ENCODE measurements at regions not wholly inside any gene's neighbourhood (a gene's known extent, or its start where the extent isn't known, plus 50 kb on each side); places are given as distances from the start of the nearest gene placed in this dataset.
"Not testable (repeated sequence)": the region's sequence is repeated elsewhere in the genome, so short reads cannot be mapped to it uniquely, and the experiment has no call there.

DNA sequence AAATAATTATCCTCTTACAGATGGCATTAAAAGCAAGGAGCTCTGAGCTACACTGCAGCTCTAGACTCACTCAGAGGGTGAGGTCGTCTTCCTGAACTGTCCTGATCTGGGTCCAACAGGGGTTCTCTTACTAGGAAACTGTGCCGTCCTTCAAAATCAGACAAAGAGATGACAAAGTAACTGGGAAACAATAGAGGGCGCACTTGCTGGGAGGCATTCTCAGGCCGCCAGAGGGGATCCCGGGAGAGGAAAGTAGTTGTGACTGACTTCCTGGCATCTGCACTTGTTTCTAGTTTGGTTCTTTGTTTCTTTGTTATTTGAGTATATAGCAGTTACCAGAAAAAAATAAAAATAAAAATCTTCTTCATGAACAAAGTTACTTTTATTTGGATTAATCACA, 142.9 kb upstream of the MSX2 start:
- Histone ChIP-seq H3K36me3 (no peaks in the 10 kb centered on the region), H3K4me3 (no peak overlapping the region), H3K4me1 (no peaks in the 10 kb centered on the region), H3K27me3 (peaks cover 8% of the 10 kb centered on the region), H3K9me3 (no peaks in the 10 kb centered on the region), H3K27ac (no peak overlapping the region)
- ATAC-seq (peak; percentile 63), DNase-seq (no peak)
- intact Hi-C loops (cut with DNase I) = no loop called here
- TF ChIP-seq, protein P1, sequence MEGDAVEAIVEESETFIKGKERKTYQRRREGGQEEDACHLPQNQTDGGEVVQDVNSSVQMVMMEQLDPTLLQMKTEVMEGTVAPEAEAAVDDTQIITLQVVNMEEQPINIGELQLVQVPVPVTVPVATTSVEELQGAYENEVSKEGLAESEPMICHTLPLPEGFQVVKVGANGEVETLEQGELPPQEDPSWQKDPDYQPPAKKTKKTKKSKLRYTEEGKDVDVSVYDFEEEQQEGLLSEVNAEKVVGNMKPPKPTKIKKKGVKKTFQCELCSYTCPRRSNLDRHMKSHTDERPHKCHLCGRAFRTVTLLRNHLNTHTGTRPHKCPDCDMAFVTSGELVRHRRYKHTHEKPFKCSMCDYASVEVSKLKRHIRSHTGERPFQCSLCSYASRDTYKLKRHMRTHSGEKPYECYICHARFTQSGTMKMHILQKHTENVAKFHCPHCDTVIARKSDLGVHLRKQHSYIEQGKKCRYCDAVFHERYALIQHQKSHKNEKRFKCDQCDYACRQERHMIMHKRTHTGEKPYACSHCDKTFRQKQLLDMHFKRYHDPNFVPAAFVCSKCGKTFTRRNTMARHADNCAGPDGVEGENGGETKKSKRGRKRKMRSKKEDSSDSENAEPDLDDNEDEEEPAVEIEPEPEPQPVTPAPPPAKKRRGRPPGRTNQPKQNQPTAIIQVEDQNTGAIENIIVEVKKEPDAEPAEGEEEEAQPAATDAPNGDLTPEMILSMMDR (IDR thresholded peaks at IDR 0.05) = peak; percentile 47

DNA sequence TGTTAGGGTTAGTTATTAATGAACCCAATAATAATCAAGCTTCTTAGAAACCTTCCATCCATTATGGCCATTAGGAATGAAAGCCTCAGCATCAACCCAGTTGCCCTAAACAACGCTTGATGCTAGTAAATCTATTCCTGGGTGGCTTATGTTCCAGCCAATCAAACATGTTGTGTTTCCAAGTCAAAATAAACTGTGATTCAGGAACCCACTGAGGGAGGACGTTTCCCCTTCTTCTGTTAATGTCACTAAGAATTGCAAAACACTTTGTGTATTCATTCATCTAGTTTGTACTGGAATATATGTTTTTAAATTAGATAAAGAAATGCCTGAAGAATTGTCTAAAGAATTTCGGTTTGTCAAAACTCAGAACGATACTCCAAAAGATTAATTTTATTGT, 142.5 kb upstream of the MSX2 start:
- H3K36me3 ChIP-seq = no peaks in the 10 kb centered on the region
- H3K4me1 ChIP-seq = no peaks in the 10 kb centered on the region
- intact Hi-C loops (cut with DNase I) = no loop called here
- TF ChIP-seq, protein P1 (IDR thresholded peaks at IDR 0.05) = no peak
- H3K4me3 ChIP-seq = no peak overlapping the region
- no peak overlapping the region for H3K27ac ChIP-seq
- no peaks in the 10 kb centered on the region for H3K9me3 ChIP-seq
- ATAC-seq (no peak), DNase-seq (no peak)
- peaks cover 8% of the 10 kb centered on the region for H3K27me3 ChIP-seq

DNA sequence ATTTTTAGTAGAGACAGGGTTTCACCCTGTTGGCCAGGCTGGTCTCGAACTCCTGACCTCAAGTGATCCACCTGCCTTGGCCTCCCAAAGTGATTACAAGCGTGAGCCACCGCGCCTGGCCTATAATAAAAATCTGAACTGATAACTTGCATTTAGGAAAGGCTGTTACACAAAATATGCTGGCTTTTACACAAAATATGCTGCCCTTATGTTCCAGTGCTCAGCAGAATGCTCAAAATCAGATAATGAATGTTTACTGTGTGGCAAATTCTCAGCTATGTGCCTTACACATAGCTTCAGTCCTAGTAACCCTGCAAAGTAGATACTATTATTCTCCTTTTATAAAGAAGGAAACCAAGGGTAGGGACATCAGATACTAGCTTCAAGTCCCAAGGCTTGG, 141.3 kb upstream of the MSX2 start:
- intact Hi-C loops (cut with DNase I) = no loop called here
- no peak for DNase-seq

DNA sequence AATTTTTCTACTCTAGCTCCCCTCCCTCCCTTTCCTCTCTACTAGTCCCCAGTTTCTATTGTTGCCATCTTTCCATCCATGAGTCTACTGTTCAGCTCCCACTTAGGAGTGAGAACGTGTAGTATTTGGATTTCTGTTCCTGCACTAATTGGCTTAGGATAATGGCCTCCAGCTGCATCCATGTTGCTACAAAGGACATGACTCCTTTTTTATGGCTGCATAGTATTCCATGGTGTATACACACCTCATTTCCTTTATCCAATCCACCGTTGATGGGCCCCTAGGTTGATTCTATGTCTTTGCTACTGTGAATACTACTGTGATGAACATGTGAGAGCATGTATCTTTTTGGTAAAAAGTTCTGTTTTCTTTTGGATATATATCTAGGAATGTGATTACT, 138.9 kb upstream of the MSX2 start:
- H3K4me3 ChIP-seq = no peak overlapping the region
- ATAC-seq (no peak), DNase-seq (no peak)
- no peaks in the 10 kb centered on the region for H3K4me1 ChIP-seq
- TF ChIP-seq, protein P1 (IDR thresholded peaks at IDR 0.05) = no peak
- peaks cover 13% of the 10 kb centered on the region for H3K27me3 ChIP-seq
- H3K9me3 ChIP-seq = no peaks in the 10 kb centered on the region
- H3K36me3 ChIP-seq = no peaks in the 10 kb centered on the region
- no peak overlapping the region for H3K27ac ChIP-seq
- intact Hi-C loops (cut with DNase I) = no loop called here

More for the DNA sequence above, 141.3 kb upstream of the MSX2 start:
- Histone ChIP-seq H3K4me1 (no peaks in the 10 kb centered on the region), H3K4me3 (no peak overlapping the region), H3K36me3 (no peaks in the 10 kb centered on the region), H3K9me3 (no peaks in the 10 kb centered on the region), H3K27ac (no peak overlapping the region), H3K27me3 (peaks cover under 1% of the 10 kb centered on the region)
- no peak for ATAC-seq
- TF ChIP-seq, protein P1 (IDR thresholded peaks at IDR 0.05) = no peak

DNA sequence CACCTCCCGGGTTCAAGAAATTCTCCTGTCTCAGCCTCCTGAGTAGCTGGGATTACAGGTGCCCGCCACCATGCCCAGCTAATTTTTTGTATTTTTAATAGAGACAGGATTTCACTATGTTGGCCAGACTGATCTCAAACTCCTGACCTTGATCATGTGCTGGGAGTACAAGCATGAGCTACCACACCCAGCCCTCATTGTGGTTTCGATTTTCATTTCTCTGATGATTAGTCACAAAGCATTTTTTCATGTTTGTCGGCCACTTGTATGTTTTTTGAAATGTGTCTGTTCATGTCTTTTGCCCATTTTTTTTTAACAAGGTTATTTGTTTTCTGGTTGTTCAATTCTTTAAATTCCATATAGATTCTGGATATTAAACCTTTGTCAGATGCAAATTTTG, 138.2 kb upstream of the MSX2 start:
- H3K4me3 ChIP-seq; intact Hi-C loops (cut with DNase I); ATAC-seq; H3K4me1 ChIP-seq; DNase-seq; H3K36me3 ChIP-seq; H3K27ac ChIP-seq; H3K9me3 ChIP-seq: not testable (repeated sequence)
- peaks cover 13% of the 10 kb centered on the region for H3K27me3 ChIP-seq

DNA sequence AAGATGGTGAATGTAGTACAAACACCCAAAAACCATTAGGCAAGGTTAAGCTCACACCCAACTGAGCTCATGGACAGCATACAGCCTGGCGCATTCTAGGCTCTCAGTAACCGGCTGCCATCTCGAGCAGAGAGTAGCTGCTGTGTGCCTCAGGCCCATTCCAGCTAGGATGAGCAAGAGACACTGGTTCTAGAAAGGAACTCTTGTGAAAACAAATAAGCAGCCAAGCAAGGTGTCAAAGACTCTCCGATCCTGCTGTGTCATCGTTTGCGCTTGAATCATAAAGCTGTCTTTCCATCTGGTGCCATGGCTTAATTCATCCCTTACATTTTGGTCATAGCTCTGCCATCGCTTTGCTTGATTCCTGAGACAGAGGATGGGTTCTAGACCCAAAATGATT, 135.4 kb upstream of the MSX2 start:
- Histone ChIP-seq H3K4me1 (no peaks in the 10 kb centered on the region), H3K27me3 (peaks cover 13% of the 10 kb centered on the region), H3K36me3 (no peaks in the 10 kb centered on the region), H3K4me3 (no peak overlapping the region), H3K27ac (no peak overlapping the region), H3K9me3 (no peaks in the 10 kb centered on the region)
- TF ChIP-seq, protein P1 (IDR thresholded peaks at IDR 0.05) = no peak
- intact Hi-C loops (cut with DNase I) = no loop called here
- DNase-seq (no peak), ATAC-seq (no peak)

Measured in upper lobe of right lung (tissue), 1 donor.